Inflammatory macrophage treated with lipopolysaccharide for 4 hours (primary cell): ENCODE measurements at regions not wholly inside any gene's neighbourhood (a gene's known extent, or its start where the extent isn't known, plus 50 kb on each side); places are given as distances from the start of the nearest gene placed in this dataset.
A peak's percentile ranks its signal among the peaks of the same experiment; 100 is the strongest.
"Not testable (repeated sequence)": the region's sequence is repeated elsewhere in the genome, so short reads cannot be mapped to it uniquely, and the experiment has no call there.

Experiments
- DNase-seq: peaks from one replicate; pipeline ENCODE4 v3.0.0-alpha.2; 2020

GRCh38 chr12:131561891-131562684 lies 148.8 kb upstream of the SFSWAP start:
- DNase-seq, result no peak

- DNase-seq, result not testable (repeated sequence)
Measured at GRCh38 chr12:131564138-131564727, 146.7 kb upstream of the SFSWAP start.

- DNase-seq, result no peak
Measured at GRCh38 chr12:131564845-131565244, 146.0 kb upstream of the SFSWAP start.

- DNase-seq, result no peak
Measured at GRCh38 chr12:131565267-131566015, 145.4 kb upstream of the SFSWAP start.

- DNase-seq, result no peak
Measured at GRCh38 chr12:131568336-131568735, 142.6 kb upstream of the SFSWAP start.

- no peak for DNase-seq
Measured at GRCh38 chr12:131570596-131570995, 140.3 kb upstream of the SFSWAP start.

GRCh38 chr12:131571827-131572226 lies 139.1 kb upstream of the SFSWAP start:
- no peak for DNase-seq

GRCh38 chr12:131572626-131573025 lies 138.3 kb upstream of the SFSWAP start:
- no peak for DNase-seq

GRCh38 chr12:131573631-131574394 lies 137.1 kb upstream of the SFSWAP start:
- DNase-seq, result no peak

- no peak for DNase-seq
Measured at GRCh38 chr12:131574395-131574771, 136.5 kb upstream of the SFSWAP start.

- no peak for DNase-seq
Measured at GRCh38 chr12:131575371-131575770, 135.5 kb upstream of the SFSWAP start.

- DNase-seq, result peak; percentile 16
Measured at GRCh38 chr12:131576734-131577133, 134.2 kb upstream of the SFSWAP start.

GRCh38 chr12:131577766-131578165 lies 133.1 kb upstream of the SFSWAP start:
- DNase-seq, result no peak

- no peak for DNase-seq
Measured at GRCh38 chr12:131578828-131579470, 131.9 kb upstream of the SFSWAP start.

GRCh38 chr12:131583090-131583712 lies 127.7 kb upstream of the SFSWAP start:
- no peak for DNase-seq

- no peak for DNase-seq
Measured at GRCh38 chr12:131586269-131586668, 124.6 kb upstream of the SFSWAP start.

GRCh38 chr12:131586761-131587160 lies 124.1 kb upstream of the SFSWAP start:
- DNase-seq, result no peak

- DNase-seq, result no peak
Measured at GRCh38 chr12:131587565-131587964, 123.3 kb upstream of the SFSWAP start.

- DNase-seq, result peak; percentile 52
Measured at GRCh38 chr12:131589221-131589897, 121.5 kb upstream of the SFSWAP start.

GRCh38 chr12:131589966-131590365 lies 120.9 kb upstream of the SFSWAP start:
- DNase-seq, result peak; percentile 13

- no peak for DNase-seq
Measured at GRCh38 chr12:131591136-131591535, 119.8 kb upstream of the SFSWAP start.
